RWPE1 (cell line): ENCODE measurements at regions not wholly inside any gene's neighbourhood (a gene's known extent, or its start where the extent isn't known, plus 50 kb on each side); places are given as distances from the start of the nearest gene placed in this dataset.

Experiments used
- CTCF ChIA-PET: fragments of 350-600 bp; sonication (Branson Sonifier 250); formaldehyde crosslinking; extraction: SDS; loops from one replicate; lab custom pipeline; 2021; lab: Yijun Ruan, JAX
- POLR2A ChIA-PET: fragments of 400-600 bp; formaldehyde crosslinking; extraction: SDS; loops from one replicate; lab custom pipeline; 2020; ENCODE audit warnings: antibody characterized with exemption; ENCODE audit not compliant: low non-redundant PET; lab: Yijun Ruan, JAX
- DNase-seq: peaks from one replicate; pipeline ENCODE4 v3.0.0; 2012; ENCODE audit warnings: low spot score
- H3K27ac ChIP-seq: fragments of 450-650 bp; 2 replicates; pipeline ENCODE4 v1.5.1; 2017
- CTCF ChIP-seq: fragments of 450-650 bp; conservative IDR thresholded peaks from 2 replicates; pipeline ENCODE4 v1.5.1; 2017; ENCODE audit warnings: low read depth, mild to moderate bottlenecking

DNA sequence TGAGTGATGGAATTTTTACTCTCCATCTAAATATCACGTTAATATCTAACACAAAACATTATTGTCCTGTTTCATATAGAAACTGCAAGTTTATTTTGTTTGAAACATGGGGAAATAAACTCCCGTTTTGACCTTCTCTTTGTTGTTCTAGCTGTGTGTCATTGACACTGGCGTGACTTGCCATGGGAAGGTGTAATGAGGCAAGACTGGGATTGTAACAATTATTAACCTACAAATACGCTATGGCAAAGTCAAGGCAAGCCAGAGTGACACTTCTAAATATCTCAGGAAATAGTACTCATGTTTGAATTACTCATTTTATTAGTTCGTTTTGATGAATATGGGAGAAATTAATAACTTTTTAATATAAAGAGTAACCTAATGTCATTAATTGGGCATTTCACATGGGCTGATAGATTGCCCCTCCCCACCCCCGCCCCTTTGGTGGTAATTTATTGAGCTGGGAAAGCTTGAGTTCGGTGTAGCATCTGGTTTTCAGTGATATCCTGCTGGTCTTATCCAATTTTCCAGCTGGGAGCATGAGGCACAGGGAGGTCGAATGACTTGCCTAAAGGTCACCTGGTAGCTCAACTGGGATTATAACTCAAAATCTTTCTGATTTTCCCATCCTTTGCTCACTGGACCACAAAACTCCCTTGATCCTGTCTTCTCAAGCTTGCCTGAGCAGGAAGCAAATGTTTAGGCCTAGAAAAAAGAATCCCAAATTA is 380.6 kb upstream of the JAG1 start:
- ChIA-PET CTCF (no interaction called here), POLR2A (no interaction called here)

DNA sequence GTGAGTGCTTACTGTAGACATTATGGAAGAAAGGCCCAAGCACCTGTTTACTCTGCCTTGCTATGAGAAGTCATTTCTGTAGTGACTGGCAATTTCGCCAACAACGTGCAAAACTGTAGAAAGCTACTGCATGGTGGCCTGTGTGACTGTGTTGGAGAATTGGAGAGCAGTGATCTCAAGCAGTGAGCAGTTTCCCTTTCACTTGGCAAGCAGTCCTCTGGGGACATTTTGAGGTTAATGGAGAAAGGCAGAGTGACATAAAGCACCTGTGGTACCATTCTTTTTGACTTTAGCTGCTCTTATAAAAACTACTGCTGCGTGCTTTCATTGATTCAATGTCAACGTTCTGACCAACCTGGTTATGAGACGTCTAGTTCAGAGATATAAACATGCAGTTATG is 382.6 kb upstream of the JAG1 start:
- POLR2A ChIA-PET, result no interaction called here
- no peak for DNase-seq
- no peak for TF ChIP-seq CTCF
- no peak overlapping the region for H3K27ac ChIP-seq
- CTCF ChIA-PET, result interaction anchor here (0.6 kb wide), 1 partner anchor 510 kb away, joined by 3 read pairs; no protein-coding TSS in a partner anchor

More for the DNA sequence above, 380.6 kb upstream of the JAG1 start:
- no peak overlapping the region for H3K27ac ChIP-seq
- no peak for TF ChIP-seq CTCF
- DNase-seq, result no peak

- ChIA-PET CTCF (no interaction called here), POLR2A (no interaction called here)
- no peak for TF ChIP-seq CTCF
These were observed 383.8 kb upstream of the JAG1 start for GRCh38 chr20:11057624-11058023.

DNA sequence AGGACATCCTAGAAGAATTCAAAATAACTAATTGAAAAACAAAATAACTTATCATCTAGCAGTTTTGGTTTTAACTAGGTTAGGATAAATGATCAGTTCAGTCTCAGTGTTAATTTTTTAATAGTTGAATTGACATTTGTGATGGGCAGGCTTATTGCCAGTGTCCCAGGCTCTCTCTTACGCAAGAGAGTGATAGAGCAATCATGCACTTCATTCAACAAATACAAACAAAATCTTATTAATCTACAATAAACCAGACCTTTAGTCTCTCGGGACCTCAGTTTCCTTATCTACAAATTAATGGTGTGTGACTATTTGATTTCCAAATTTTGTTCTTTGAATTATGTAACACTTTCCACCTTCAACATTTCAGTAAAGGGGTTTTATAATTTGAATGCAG is 385.9 kb upstream of the JAG1 start:
- DNase-seq, result no peak
- no peak overlapping the region for H3K27ac ChIP-seq
- POLR2A ChIA-PET, result no interaction called here
- CTCF ChIA-PET, result interaction anchor here (0.6 to 0.7 kb wide), 2 partner anchors 80 to 1651 kb away, joined by 3 to 5 read pairs; no protein-coding TSS in a partner anchor
- no peak for TF ChIP-seq CTCF

More at GRCh38 chr20:11057624-11058023, 383.8 kb upstream of the JAG1 start:
- DNase-seq, result no peak
- H3K27ac ChIP-seq, result no peak overlapping the region

GRCh38 chr20:11060423-11061185 is 386.8 kb upstream of the JAG1 start:
- ChIA-PET POLR2A (no interaction called here), CTCF (interaction anchor here (0.6 kb wide), 1 partner anchor 1652 kb away, joined by 5 read pairs; no protein-coding TSS in a partner anchor)
- DNase-seq, result no peak
- TF ChIP-seq CTCF, result no peak
- H3K27ac ChIP-seq, result no peak overlapping the region

DNA sequence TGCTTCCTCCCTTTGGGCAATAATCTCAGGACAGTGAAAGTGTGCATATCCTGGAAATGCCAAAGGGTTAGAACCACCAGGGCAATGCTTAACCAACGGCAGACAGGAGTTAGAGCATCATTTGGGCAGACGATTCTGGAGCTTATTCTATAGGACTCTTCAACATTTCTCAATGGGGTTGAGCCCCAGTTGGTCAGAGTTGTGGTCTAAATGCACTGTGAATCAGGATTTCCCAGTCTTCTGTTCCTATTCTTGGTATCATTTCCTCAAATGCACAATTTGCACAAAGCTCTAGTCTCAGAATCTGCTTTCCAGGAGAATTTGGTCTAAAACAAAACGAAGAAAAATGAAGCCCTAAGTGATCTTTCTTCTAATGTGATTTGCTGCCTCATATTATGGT is 389.6 kb upstream of the JAG1 start:
- no peak for DNase-seq
- H3K27ac ChIP-seq, result no peak overlapping the region
- CTCF ChIA-PET, result no interaction called here
- POLR2A ChIA-PET, result no interaction called here
- TF ChIP-seq CTCF, result no peak
